ENCODE measurements at regions not wholly inside any gene's neighbourhood (a gene's known extent, or its start where the extent isn't known, plus 50 kb on each side); places are given as distances from the start of the nearest gene placed in this dataset.

DNA sequence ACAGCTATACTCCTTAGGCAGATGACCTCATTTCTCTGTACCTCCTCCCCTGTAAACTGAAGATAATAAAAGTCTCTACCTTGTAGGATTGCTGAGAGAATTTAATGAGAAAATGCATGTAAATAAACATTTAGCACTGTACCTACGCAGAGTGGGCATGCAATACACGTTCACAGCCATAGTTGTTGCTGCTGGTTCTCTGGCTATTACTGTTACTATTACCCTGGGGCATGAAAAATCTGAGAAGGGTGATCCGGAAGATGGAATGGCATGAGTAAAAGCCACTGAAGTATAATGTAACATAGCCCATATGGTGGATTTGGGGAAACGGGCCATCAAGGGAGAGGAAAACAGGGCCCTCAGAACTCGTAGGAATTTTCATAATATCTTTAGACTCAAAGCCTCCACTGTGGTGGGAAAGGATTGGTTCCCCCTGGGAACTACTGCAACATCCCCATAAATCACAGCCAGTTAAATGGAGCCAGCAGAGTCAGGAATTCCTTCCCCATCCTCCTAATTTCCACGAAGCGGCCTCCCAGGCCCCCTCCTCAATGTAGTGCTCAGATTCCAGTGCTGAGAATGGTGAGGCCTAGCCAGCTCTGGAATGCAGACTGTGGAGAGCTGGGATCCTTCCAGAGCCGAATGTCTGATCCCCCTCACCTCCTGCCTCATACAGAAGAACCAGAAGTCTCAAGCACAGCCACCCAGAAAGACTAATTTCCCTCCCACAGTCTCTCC is 205.3 kb downstream of the MN1 start:
- DNase-seq (ENCODE audit: low spot score) = no peak
- ChIA-PET POLR2A (ENCODE audit: low non-redundant PET) (no interaction called here), CTCF (interaction anchor here (0.6 kb wide), 1 partner anchor 686 kb away, joined by 5 read pairs; no protein-coding TSS in a partner anchor)
- H3K27ac ChIP-seq = no peak overlapping the region
- TF ChIP-seq, protein P1, sequence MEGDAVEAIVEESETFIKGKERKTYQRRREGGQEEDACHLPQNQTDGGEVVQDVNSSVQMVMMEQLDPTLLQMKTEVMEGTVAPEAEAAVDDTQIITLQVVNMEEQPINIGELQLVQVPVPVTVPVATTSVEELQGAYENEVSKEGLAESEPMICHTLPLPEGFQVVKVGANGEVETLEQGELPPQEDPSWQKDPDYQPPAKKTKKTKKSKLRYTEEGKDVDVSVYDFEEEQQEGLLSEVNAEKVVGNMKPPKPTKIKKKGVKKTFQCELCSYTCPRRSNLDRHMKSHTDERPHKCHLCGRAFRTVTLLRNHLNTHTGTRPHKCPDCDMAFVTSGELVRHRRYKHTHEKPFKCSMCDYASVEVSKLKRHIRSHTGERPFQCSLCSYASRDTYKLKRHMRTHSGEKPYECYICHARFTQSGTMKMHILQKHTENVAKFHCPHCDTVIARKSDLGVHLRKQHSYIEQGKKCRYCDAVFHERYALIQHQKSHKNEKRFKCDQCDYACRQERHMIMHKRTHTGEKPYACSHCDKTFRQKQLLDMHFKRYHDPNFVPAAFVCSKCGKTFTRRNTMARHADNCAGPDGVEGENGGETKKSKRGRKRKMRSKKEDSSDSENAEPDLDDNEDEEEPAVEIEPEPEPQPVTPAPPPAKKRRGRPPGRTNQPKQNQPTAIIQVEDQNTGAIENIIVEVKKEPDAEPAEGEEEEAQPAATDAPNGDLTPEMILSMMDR (conservative IDR thresholded peaks at IDR 0.05; ENCODE audit: low read depth) = no peak

DNA sequence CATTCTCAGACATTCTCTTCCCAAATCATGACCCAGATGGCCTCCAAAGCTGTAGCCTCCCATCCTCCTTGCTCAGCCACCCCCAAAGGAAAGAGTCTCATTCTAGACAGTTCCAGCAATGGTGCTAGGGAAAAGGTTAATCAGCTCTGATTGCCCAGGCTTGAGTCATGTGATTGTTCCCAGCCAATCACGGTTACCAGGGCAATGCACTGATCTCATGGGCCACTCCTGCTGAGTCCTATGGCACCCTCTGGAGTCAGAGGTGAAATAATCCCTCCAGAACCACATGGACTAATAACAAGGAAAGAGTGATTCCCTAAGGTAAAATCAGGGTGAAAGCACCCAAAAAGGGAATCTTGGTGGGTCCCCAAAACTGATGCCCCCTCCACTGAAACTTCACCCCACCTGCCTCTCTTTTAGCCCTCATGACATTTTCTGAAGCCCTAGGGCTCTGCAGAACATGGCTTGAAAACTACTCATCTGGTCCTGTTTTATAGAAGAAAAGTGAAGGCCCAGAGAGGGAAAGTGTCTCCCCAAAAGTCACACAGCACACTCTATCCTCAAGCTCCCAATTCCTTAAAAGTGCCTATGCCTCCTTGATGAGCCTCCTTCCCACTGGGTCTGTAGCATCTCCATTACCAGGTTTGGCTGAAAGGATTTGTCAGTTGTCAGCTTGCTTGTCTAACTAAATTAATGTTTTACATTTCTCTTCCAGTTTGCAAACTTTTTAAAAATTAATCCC is 203.7 kb downstream of the MN1 start:
- POLR2A ChIA-PET (ENCODE audit: low non-redundant PET) = no interaction called here

DNA sequence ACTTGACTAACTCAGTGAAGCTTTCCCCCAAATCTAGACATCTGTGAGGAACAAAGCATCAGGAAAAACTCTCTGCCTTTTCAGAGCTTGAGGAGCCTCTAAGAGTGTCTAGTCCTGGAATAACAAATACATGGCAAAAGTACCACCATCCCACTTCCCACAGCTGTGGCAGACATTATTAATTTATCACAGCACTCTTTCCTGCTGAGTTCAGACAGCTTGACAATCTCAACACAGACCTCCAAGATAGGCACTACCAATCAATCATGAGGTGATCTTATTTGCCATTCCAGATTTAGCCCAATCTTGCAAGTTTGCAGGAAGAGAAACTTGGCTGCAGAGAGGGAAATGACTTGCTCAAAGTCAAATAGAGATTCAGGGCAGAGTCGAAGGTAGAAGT is 202.8 kb downstream of the MN1 start:
- POLR2A ChIA-PET (ENCODE audit: low non-redundant PET) = no interaction called here
- TF ChIP-seq, protein P1 (conservative IDR thresholded peaks at IDR 0.05; ENCODE audit: low read depth) = no peak
- no peak for DNase-seq (ENCODE audit: low spot score)
- CTCF ChIA-PET = no interaction called here
- H3K27ac ChIP-seq = no peak overlapping the region

More for the DNA sequence above, 203.7 kb downstream of the MN1 start:
- H3K27ac ChIP-seq = no peak overlapping the region
- TF ChIP-seq, protein P1 (conservative IDR thresholded peaks at IDR 0.05; ENCODE audit: low read depth) = no peak
- CTCF ChIA-PET = interaction anchor here (0.6 to 0.7 kb wide), 4 partner anchors 15 to 1568 kb away, joined by 3 read pairs; no protein-coding TSS in a partner anchor
- DNase-seq (ENCODE audit: low spot score) = peak; percentile 55

DNA sequence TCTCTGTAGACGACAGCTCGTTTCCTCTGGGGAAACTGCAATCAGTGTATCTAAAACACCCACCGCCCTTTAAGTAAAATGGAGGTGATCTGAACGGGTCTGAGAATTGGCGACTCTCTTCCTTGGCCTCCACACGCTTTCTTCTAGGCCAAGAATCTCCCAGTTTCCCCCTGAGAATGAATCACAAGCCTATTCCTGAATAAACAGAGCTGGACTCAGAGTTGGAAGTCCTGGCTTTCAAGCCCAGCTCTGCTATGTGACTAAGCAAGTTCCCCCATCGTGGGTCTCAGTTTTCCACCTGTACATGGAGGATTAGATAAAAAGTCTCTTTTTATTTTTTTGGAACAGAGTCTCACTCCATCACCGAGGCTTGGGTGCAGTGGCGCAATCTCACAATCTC is 200.4 kb downstream of the MN1 start:
- CTCF ChIA-PET = no interaction called here

DNA sequence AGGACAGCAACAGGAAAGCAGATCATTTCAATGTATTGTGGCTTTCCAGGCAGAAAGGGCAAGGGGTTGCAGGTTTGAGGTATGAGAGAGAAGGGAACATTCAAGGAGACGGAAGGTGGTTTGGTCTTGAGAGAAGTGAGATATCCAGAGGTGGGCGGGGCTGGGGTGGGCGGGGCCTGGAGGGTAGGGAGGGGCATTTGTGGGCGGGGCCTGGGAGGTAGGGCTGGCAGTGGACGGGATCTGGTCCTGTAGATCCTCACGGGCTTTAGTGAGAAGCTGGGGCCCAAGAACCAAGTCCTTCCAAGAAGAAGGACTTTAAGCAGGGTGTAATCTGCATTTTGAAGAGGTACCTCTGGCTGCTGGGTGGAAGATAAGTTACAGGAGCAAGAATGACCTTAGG is 199.2 kb downstream of the MN1 start:
- DNase-seq (ENCODE audit: low spot score) = peak; percentile 17
- CTCF ChIA-PET = no interaction called here
- POLR2A ChIA-PET (ENCODE audit: low non-redundant PET) = no interaction called here
- H3K27ac ChIP-seq = no peak overlapping the region
- TF ChIP-seq, protein P1 (conservative IDR thresholded peaks at IDR 0.05; ENCODE audit: low read depth) = no peak

More for the DNA sequence above, 200.4 kb downstream of the MN1 start:
- TF ChIP-seq, protein P1 (conservative IDR thresholded peaks at IDR 0.05; ENCODE audit: low read depth) = no peak
- no peak overlapping the region for H3K27ac ChIP-seq
- DNase-seq (ENCODE audit: low spot score) = no peak
- POLR2A ChIA-PET (ENCODE audit: low non-redundant PET) = no interaction called here

DNA sequence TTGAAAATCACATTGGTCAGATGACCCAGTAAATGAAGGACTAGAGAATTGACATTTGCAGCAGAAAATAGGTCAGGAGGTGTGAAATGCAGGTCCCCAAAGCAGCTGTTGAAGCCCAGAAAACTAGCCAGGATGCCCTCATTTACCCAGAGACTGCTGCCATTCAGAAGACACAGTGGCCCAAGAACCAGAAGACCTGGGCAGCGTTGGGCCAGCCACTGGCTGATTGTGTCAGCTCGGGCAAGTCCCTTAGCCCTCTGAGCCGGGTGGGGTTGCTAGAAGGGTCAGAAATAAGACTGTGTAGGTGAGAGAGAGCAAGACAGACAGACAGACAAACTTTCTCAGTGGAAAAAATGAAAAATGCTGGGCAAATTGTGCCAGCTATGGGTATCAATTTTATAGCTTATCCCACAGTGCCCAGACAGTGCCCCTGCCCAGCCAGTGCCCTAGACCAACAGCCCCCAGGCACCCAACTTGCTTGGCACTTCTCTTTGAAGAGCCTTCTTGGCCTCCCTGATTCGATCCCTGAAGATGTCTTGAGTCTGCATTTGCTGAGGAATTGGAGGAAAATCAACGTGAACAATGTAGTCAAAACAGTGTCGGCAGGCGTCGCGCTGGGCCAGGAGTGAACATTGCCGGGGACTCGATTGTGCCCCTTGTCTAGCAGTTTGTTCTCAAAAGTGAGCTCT is 198.3 kb downstream of the MN1 start:
- TF ChIP-seq, protein P1 (conservative IDR thresholded peaks at IDR 0.05; ENCODE audit: low read depth) = no peak
- POLR2A ChIA-PET (ENCODE audit: low non-redundant PET) = no interaction called here
- CTCF ChIA-PET = interaction anchor here (0.6 kb wide), 1 partner anchor 107 kb away, joined by 5 read pairs; no protein-coding TSS in a partner anchor
- H3K27ac ChIP-seq = no peak overlapping the region
- DNase-seq (ENCODE audit: low spot score) = no peak
